ENCODE measurements at regions not wholly inside any gene's neighbourhood (a gene's known extent, or its start where the extent isn't known, plus 50 kb on each side); places are given as distances from the start of the nearest gene placed in this dataset.
"Not testable (repeated sequence)": the region's sequence is repeated elsewhere in the genome, so short reads cannot be mapped to it uniquely, and the experiment has no call there.

- no peak for DNase-seq (ENCODE audit: low read depth, low spot score)
These were observed 118.1 kb upstream of the SEM1 start for GRCh38 chr7:96827701-96828100.

- not testable (repeated sequence) for DNase-seq (ENCODE audit: low read depth, low spot score)
These were observed 119.5 kb upstream of the SEM1 start for GRCh38 chr7:96829121-96829520.

GRCh38 chr7:96831446-96831845 is 121.8 kb upstream of the SEM1 start:
- no peak for DNase-seq (ENCODE audit: low read depth, low spot score)

- no peak for DNase-seq (ENCODE audit: low read depth, low spot score)
These were observed 122.5 kb upstream of the SEM1 start for GRCh38 chr7:96832092-96832662.

- no peak for DNase-seq (ENCODE audit: low read depth, low spot score)
These were observed 124.2 kb upstream of the SEM1 start for GRCh38 chr7:96833676-96834453.

- no peak for DNase-seq (ENCODE audit: low read depth, low spot score)
These were observed 126.8 kb upstream of the SEM1 start for GRCh38 chr7:96836456-96836855.

GRCh38 chr7:96837593-96837992 is 127.9 kb upstream of the SEM1 start:
- no peak for DNase-seq (ENCODE audit: low read depth, low spot score)

GRCh38 chr7:96838481-96838880 is 128.8 kb upstream of the SEM1 start:
- DNase-seq (ENCODE audit: low read depth, low spot score), result no peak

GRCh38 chr7:96855139-96855538 is 145.5 kb upstream of the SEM1 start:
- DNase-seq (ENCODE audit: low read depth, low spot score), result no peak

- DNase-seq (ENCODE audit: low read depth, low spot score), result no peak
These were observed 146.0 kb upstream of the SEM1 start for GRCh38 chr7:96855691-96856090.

GRCh38 chr7:96869538-96869937 is 135.8 kb upstream of the DLX6 start:
- DNase-seq (ENCODE audit: low read depth, low spot score), result no peak

GRCh38 chr7:96870185-96870584 is 135.2 kb upstream of the DLX6 start:
- DNase-seq (ENCODE audit: low read depth, low spot score), result no peak

- DNase-seq (ENCODE audit: low read depth, low spot score), result no peak
These were observed 134.4 kb upstream of the DLX6 start for GRCh38 chr7:96870934-96871333.

- no peak for DNase-seq (ENCODE audit: low read depth, low spot score)
These were observed 117.9 kb upstream of the DLX6 start for GRCh38 chr7:96887426-96887825.

GRCh38 chr7:96899108-96899507 is 106.2 kb upstream of the DLX6 start:
- DNase-seq (ENCODE audit: low read depth, low spot score), result no peak

- no peak for DNase-seq (ENCODE audit: low read depth, low spot score)
These were observed 103.4 kb upstream of the DLX6 start for GRCh38 chr7:96901822-96902445.

- no peak for DNase-seq (ENCODE audit: low read depth, low spot score)
These were observed 101.4 kb upstream of the DLX6 start for GRCh38 chr7:96903906-96904305.

- no peak for DNase-seq (ENCODE audit: low read depth, low spot score)
These were observed 94.9 kb upstream of the DLX6 start for GRCh38 chr7:96910486-96910885.

- DNase-seq (ENCODE audit: low read depth, low spot score), result no peak
These were observed 90.3 kb upstream of the DLX6 start for GRCh38 chr7:96915029-96915428.

- DNase-seq (ENCODE audit: low read depth, low spot score), result no peak
These were observed 85.3 kb upstream of the DLX6 start for GRCh38 chr7:96920064-96920463.

- no peak for DNase-seq (ENCODE audit: low read depth, low spot score)
These were observed 84.6 kb upstream of the DLX6 start for GRCh38 chr7:96920713-96921112.

- no peak for DNase-seq (ENCODE audit: low read depth, low spot score)
These were observed 84.1 kb upstream of the DLX6 start for GRCh38 chr7:96921231-96921630.

GRCh38 chr7:96921771-96922170 is 83.6 kb upstream of the DLX6 start:
- DNase-seq (ENCODE audit: low read depth, low spot score), result no peak

Measured in astrocyte of the hippocampus (primary cell).